GM10266 (cell line): ENCODE measurements at regions not wholly inside any gene's neighbourhood (a gene's known extent, or its start where the extent isn't known, plus 50 kb on each side); places are given as distances from the start of the nearest gene placed in this dataset.

Source experiments
- DNase-seq: peaks from one replicate; pipeline ENCODE4 v3.0.0; 2012; ENCODE audit errors: extremely low spot score
- CTCF ChIP-seq: IDR thresholded peaks from 2 replicates; pipeline ENCODE4 v1.5.1; 2012; ENCODE audit warnings: mild to moderate bottlenecking, low read depth; ENCODE audit not compliant: control insufficient read depth, insufficient read depth; ENCODE audit errors: missing control alignments

GRCh38 chr4:136457004-136457403 lies 1075.3 kb downstream of the PCDH18 start:
- no peak for DNase-seq
- no peak for TF ChIP-seq CTCF

DNA sequence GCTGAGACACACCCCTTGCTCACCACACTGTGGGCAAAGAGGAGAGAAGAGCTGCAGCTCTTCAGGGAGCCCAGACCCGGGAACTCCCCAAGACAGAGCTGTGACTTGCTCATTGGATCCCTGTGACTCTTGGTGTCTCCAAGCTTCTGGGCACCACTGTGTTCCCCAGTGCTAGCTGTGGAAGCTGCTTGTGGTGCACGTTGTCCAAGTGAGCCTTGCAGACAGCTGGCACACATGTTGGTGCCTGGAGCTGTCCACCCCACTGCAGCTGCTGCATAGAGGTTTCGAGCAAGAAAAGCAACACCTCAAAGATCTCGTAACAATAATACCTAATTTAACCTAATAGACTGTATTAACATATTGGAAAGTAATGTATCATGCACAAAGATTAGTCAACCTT lies 1089.3 kb downstream of the PCDH18 start:
- DNase-seq: no peak
- TF ChIP-seq CTCF: no peak

DNA sequence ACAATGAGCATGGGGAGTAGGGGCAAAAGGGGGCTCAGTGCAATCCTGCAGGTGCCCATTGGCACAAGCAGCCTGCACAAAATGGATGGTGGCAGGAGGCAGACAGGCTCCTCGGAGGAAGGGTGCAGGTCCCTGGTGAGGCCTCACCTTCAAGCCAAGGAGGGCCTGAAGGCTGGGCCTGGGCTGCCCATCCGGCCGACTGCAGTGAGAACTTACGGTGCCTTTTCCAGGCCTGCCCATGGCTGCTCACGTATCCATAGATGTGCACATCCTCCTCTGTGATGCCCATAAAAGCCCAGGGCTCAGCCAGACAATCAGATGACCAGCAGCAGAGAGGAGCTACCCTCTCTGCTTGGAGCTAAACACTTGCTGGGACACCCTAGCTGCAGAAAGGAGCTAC lies 1089.8 kb downstream of the PCDH18 start:
- DNase-seq: no peak
- TF ChIP-seq CTCF: no peak

- TF ChIP-seq CTCF: no peak
- DNase-seq: no peak
Measured at GRCh38 chr4:136441629-136442282, 1090.5 kb downstream of the PCDH18 start.

DNA sequence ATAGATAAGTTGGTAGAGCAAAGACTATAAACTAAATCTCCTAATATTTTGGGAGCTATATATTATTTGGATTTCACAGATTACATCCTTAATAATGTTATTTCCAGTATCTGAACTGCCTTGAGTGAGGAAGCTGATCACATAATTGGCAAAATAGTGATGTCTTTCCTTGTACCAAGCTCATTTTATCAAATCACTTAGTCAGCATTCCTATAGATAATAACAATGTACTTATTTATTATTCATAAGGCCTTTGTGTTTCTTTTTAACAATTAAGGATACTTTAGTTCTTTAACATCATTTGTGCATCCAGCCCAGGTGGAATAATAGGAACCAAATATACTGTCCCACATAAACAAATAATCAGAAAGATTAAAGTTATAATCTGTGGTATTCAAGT lies 1093.6 kb downstream of the PCDH18 start:
- DNase-seq: no peak
- TF ChIP-seq CTCF: no peak

- no peak for TF ChIP-seq CTCF
- DNase-seq: no peak
Measured at GRCh38 chr4:136424052-136424451, 1108.2 kb downstream of the PCDH18 start.

- no peak for TF ChIP-seq CTCF
- DNase-seq: no peak
Measured at GRCh38 chr4:136414981-136415380, 1117.3 kb downstream of the PCDH18 start.
